ENCODE measurements at regions not wholly inside any gene's neighbourhood (a gene's known extent, or its start where the extent isn't known, plus 50 kb on each side); places are given as distances from the start of the nearest gene placed in this dataset.
A peak's percentile ranks its signal among the peaks of the same experiment; 100 is the strongest.

- CTCF ChIA-PET, result no interaction called here
- POLR2A ChIA-PET, result no interaction called here
- TF ChIP-seq LEF1 (IDR thresholded peaks at IDR 0.05; ENCODE audit: borderline replicate concordance), result no peak
- TF ChIP-seq SP1 (IDR thresholded peaks at IDR 0.05), result no peak
- TF ChIP-seq, protein P1, sequence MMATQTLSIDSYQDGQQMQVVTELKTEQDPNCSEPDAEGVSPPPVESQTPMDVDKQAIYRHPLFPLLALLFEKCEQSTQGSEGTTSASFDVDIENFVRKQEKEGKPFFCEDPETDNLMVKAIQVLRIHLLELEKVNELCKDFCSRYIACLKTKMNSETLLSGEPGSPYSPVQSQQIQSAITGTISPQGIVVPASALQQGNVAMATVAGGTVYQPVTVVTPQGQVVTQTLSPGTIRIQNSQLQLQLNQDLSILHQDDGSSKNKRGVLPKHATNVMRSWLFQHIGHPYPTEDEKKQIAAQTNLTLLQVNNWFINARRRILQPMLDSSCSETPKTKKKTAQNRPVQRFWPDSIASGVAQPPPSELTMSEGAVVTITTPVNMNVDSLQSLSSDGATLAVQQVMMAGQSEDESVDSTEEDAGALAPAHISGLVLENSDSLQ (IDR thresholded peaks at IDR 0.05), result no peak
- no peak for TF ChIP-seq TARDBP (IDR thresholded peaks at IDR 0.05)
- TF ChIP-seq L3MBTL2 (conservative IDR thresholded peaks at IDR 0.05), result no peak
- TF ChIP-seq CTBP1 (IDR thresholded peaks at IDR 0.05; ENCODE audit: borderline replicate concordance), result no peak
- TF ChIP-seq ARNT (IDR thresholded peaks at IDR 0.05), result no peak
- no peak for TF ChIP-seq NFRKB (IDR thresholded peaks at IDR 0.05)
- TF ChIP-seq FOXM1 (IDR thresholded peaks at IDR 0.05; ENCODE audit: borderline replicate concordance), result no peak
- no peak for TF ChIP-seq SUZ12 (IDR thresholded peaks at IDR 0.05)
- TF ChIP-seq HDGF (IDR thresholded peaks at IDR 0.05; ENCODE audit: borderline replicate concordance), result no peak
- TF ChIP-seq ZNF384 (IDR thresholded peaks at IDR 0.05), result no peak
- no peak for TF ChIP-seq FOXA1 (IDR thresholded peaks at IDR 0.05)
- no peak for TF ChIP-seq ELF4 (IDR thresholded peaks at IDR 0.05)
- TF ChIP-seq FOXK2 (IDR thresholded peaks at IDR 0.05), result no peak
- TF ChIP-seq BHLHE40 (IDR thresholded peaks at IDR 0.05; ENCODE audit: borderline replicate concordance), result no peak
- no peak for DNase-seq (ENCODE audit: extremely low spot score)
Observed at GRCh38 chr7:35544028-35544742, 150.8 kb downstream of the HERPUD2 start.

DNA sequence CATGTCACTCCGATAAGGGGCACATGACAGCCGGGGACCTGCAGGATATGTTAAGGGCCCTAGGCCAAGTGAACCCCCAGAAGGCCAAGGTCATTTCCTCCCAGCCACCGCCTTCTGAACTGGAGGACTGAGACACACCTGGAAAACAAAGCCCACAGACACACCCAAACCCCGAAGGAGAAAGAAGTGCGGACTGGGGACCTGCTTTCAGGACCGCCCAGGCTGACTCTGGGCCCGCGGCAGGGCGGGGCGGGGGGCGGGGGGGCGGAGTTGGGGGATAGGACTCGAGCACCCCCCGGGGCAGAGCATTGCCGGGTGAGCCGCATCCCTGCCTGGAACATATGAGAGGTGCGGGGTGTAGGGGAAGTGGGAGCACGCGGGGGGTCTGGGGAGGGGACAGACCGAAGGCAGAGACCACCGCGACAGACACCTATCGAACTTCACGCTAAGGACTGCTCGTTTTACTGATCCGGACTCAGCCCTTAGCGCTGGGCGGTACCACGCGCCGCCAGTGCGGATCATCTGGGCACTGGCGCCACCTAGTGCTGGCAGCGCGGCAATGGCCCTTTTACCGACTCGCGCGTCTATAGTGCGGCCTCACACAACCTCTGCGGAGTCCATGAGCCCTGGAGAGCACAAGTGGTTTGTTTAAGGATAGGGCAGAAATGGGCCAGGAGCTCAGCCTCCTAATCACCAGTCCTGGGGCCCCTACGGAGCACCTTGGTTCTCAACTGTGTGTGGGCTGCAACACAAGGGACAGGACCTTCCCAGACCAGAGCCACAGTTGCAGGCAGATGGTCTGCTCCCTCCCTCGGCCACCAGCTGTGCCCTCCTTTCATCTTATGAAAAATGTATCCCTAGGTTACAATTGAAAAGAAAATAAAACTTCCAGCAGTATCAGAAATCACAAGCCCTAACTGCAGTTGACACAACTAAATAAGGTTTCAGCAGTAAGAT is 157.6 kb downstream of the HERPUD2 start:
- ChIA-PET POLR2A (no interaction called here), CTCF (interaction anchor here (0.6 kb wide), 2 partner anchors 11 to 17 kb away, joined by 3 read pairs; no protein-coding TSS in a partner anchor)
- TF ChIP-seq HDGF (IDR thresholded peaks at IDR 0.05; ENCODE audit: borderline replicate concordance) (no peak), SUZ12 (IDR thresholded peaks at IDR 0.05) (no peak), BHLHE40 (IDR thresholded peaks at IDR 0.05; ENCODE audit: borderline replicate concordance) (no peak), ZNF384 (IDR thresholded peaks at IDR 0.05) (no peak), ELF4 (IDR thresholded peaks at IDR 0.05) (no peak), NFRKB (IDR thresholded peaks at IDR 0.05) (no peak), CTBP1 (IDR thresholded peaks at IDR 0.05; ENCODE audit: borderline replicate concordance) (no peak), TARDBP (IDR thresholded peaks at IDR 0.05) (no peak)
- peak; percentile 88 for DNase-seq (ENCODE audit: extremely low spot score)

DNA sequence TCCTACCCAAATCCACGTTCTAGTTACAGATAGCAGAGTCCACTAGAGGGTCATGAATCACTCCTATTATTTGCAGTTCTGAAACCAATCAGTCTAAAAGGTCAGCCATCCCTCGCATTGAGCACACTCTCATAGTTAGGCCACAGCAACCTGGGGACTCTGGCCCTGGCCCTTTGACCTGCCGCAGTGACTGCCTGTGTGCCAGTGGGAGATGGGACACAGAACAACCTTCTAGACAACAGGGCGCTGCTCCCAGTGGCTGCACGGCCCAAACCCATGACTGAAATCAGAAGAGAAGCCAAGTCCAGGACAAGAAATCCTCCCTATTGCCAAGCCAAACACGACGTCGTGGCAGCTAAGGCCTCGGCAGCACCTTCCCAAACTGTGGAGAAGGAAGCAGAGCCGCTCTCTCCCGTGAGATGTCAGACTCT is 158.5 kb downstream of the HERPUD2 start:
- ChIA-PET CTCF (interaction anchor here (0.7 kb wide), 1 partner anchor 43 kb away, joined by 3 read pairs; no protein-coding TSS in a partner anchor), POLR2A (no interaction called here)
- no peak for DNase-seq (ENCODE audit: extremely low spot score)
- no peak for TF ChIP-seq SUZ12 (IDR thresholded peaks at IDR 0.05)
- TF ChIP-seq ZNF384 (IDR thresholded peaks at IDR 0.05), result no peak
- TF ChIP-seq CTBP1 (IDR thresholded peaks at IDR 0.05; ENCODE audit: borderline replicate concordance), result no peak
- no peak for TF ChIP-seq ELF4 (IDR thresholded peaks at IDR 0.05)
- TF ChIP-seq FOXM1 (IDR thresholded peaks at IDR 0.05; ENCODE audit: borderline replicate concordance), result no peak
- TF ChIP-seq, protein P1 (IDR thresholded peaks at IDR 0.05), result no peak

DNA sequence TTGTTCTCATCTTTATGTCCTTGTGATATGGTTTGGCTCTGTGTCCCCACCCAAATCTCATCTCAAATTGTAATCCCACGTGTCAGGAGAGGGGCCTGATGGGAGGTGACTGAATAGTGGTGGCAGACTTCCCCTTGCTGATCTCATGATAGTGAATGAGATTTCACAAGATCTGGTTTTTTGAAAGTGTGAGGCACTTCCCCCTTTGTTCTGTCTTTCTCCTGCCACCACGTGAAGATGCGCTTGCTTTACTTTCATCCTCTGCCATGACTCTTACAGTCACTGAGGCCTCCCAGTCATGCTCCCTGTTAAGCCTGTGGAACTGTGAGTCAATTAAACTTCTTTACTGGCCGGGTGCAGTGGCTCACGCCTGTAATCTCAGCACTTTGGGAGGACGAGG is 161.0 kb downstream of the HERPUD2 start:
- DNase-seq (ENCODE audit: extremely low spot score), result no peak
- CTCF ChIA-PET, result interaction anchor here (1.4 kb wide), 1 partner anchor 14 kb away, joined by 4 read pairs; no protein-coding TSS in a partner anchor
- TF ChIP-seq ZNF384 (IDR thresholded peaks at IDR 0.05) (no peak), FOXM1 (IDR thresholded peaks at IDR 0.05; ENCODE audit: borderline replicate concordance) (no peak), SUZ12 (IDR thresholded peaks at IDR 0.05) (no peak), ELF4 (IDR thresholded peaks at IDR 0.05) (no peak), NFRKB (IDR thresholded peaks at IDR 0.05) (no peak), FOXA1 (IDR thresholded peaks at IDR 0.05) (no peak), LEF1 (IDR thresholded peaks at IDR 0.05; ENCODE audit: borderline replicate concordance) (no peak), BHLHE40 (IDR thresholded peaks at IDR 0.05; ENCODE audit: borderline replicate concordance) (no peak), TARDBP (IDR thresholded peaks at IDR 0.05) (no peak), L3MBTL2 (conservative IDR thresholded peaks at IDR 0.05) (no peak)
- TF ChIP-seq, protein P1 (IDR thresholded peaks at IDR 0.05), result no peak
- POLR2A ChIA-PET, result no interaction called here

- CTCF ChIA-PET, result interaction anchor here (1.0 kb wide), 1 partner anchor 10 kb away, joined by 3 read pairs; no protein-coding TSS in a partner anchor
Observed at GRCh38 chr7:35530124-35531109, 164.5 kb downstream of the HERPUD2 start.

More at GRCh38 chr7:35530124-35531109, 164.5 kb downstream of the HERPUD2 start:
- TF ChIP-seq FOXM1 (IDR thresholded peaks at IDR 0.05; ENCODE audit: borderline replicate concordance) (no peak), CTBP1 (IDR thresholded peaks at IDR 0.05; ENCODE audit: borderline replicate concordance) (no peak), LEF1 (IDR thresholded peaks at IDR 0.05; ENCODE audit: borderline replicate concordance) (no peak), ELF4 (IDR thresholded peaks at IDR 0.05) (no peak), L3MBTL2 (conservative IDR thresholded peaks at IDR 0.05) (no peak), FOXK2 (IDR thresholded peaks at IDR 0.05) (no peak), ZNF384 (IDR thresholded peaks at IDR 0.05) (no peak), FOXA1 (IDR thresholded peaks at IDR 0.05) (no peak), TARDBP (IDR thresholded peaks at IDR 0.05) (no peak), BHLHE40 (IDR thresholded peaks at IDR 0.05; ENCODE audit: borderline replicate concordance) (no peak), NFRKB (IDR thresholded peaks at IDR 0.05) (no peak), HDGF (IDR thresholded peaks at IDR 0.05; ENCODE audit: borderline replicate concordance) (no peak), SUZ12 (IDR thresholded peaks at IDR 0.05) (no peak), ARNT (IDR thresholded peaks at IDR 0.05) (no peak), SP1 (IDR thresholded peaks at IDR 0.05) (no peak)
- TF ChIP-seq, protein P1 (IDR thresholded peaks at IDR 0.05), result no peak
- POLR2A ChIA-PET, result no interaction called here
- DNase-seq (ENCODE audit: extremely low spot score), result no peak
